GM21515 (cell line): ENCODE measurements at regions not wholly inside any gene's neighbourhood (a gene's known extent, or its start where the extent isn't known, plus 50 kb on each side); places are given as distances from the start of the nearest gene placed in this dataset.
"Not testable (repeated sequence)": the region's sequence is repeated elsewhere in the genome, so short reads cannot be mapped to it uniquely, and the experiment has no call there.

Experiments used
- ATAC-seq: cut with Tn5 transposase; IDR thresholded peaks from one replicate; pipeline ENCODE4 v1.9.1; 2021; ENCODE audit not compliant: unreplicated experiment

GRCh38 chr4:115190529-115190928 lies 77.1 kb upstream of the NDST4 start:
- no peak for ATAC-seq

DNA sequence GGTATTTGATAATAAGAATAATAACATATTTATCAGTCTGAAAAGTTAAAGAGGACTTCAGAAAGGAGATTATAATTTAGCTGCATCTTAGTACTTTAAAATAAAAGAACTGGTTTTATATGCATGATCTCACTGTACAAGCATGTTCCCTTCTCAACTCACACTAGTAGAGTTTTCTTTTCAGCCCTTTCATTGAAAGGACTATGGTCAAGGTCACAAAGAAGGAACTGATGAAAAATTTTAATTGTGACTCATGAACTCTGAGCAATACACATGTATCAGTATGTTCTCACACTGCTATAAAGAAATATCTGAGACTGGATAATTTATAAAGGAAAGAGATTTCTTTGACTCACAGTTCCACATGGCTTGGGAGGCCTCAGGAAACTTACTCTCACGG lies 73.7 kb upstream of the NDST4 start:
- ATAC-seq = no peak

DNA sequence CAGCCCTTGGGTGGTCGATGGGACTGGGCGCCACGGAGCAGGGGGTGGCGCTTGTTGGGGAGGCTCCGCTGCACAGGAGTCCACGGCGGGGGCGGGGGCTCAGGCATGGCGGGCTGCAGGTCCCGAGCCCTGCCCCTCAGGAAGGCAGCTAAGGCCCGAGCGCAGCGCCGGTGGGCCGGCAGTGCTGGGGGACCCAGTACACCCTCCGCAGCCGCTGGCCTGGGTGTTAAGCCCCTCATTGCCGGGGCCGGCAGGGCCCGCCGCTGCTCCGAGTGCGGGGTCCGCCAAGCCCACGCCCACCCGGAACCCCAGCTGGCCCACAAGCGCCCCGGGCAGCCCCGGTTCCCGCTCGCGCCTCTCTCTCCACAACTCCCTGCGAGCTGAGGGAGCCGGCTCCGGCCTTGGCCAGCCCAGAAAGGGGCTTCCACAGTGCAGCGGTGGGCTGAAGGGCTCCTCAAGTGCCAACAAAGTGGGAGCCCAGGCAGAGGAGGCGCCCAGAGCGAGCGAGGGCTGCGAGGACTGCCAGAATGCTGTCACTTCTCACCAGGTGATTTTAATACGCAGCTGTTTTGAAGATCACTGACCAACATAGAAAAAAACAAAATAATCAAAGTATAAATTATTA lies 66.1 kb upstream of the NDST4 start:
- not testable (repeated sequence) for ATAC-seq

- ATAC-seq = not testable (repeated sequence)
Measured at GRCh38 chr4:115178687-115179086, 65.3 kb upstream of the NDST4 start.

DNA sequence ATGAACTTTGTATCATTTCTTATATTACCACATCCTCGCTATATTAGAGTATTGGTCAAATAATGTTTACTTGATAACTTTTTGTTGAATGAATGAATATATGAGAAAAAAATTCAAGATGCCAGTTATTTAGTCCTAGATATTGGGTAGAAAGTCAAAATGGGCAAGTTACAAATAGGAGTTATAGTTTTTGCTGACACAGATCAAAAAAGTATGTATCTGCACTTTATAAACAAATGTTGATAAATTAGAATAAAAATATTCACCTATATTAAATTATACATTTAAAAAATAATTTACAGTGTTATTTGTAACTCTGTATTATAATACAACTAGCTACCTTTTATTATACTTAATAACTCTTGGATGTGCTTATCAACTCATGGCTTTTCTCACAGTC lies 57.8 kb upstream of the NDST4 start:
- ATAC-seq = no peak

DNA sequence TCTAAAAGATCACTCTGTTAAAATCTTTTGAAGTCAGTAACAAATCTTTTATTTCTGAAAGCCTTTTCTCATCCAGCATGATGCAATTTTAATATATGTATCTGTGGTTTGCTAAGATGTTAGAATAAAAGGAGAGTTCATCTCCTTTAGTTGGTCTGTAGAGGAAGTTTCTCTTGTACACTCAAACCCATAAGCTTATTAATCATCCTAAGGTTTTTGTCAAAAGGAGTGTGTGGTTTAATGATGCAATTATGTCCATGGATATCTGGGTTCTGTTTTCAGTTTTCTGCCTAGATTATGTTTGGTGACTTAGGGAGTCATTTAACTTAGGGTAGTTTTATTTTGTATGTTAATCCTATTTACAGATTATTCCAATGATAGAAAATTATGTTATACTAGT lies 52.1 kb upstream of the NDST4 start:
- ATAC-seq = no peak
